Mesodermal cell (in vitro differentiated cells): ENCODE measurements at regions not wholly inside any gene's neighbourhood (a gene's known extent, or its start where the extent isn't known, plus 50 kb on each side); places are given as distances from the start of the nearest gene placed in this dataset.
"Not testable (repeated sequence)": the region's sequence is repeated elsewhere in the genome, so short reads cannot be mapped to it uniquely, and the experiment has no call there.

ENCODE experiments used
- H3K27ac ChIP-seq: 2 replicates; pipeline ENCODE4 v1.7.0; 2013; ENCODE audit warnings: mild to moderate bottlenecking, low read depth, low read length, moderate library complexity; ENCODE audit not compliant: severe bottlenecking
- H3K36me3 ChIP-seq: 2 replicates; pipeline ENCODE4 v1.7.1; 2013; ENCODE audit warnings: mild to moderate bottlenecking, low read length, moderate library complexity; ENCODE audit not compliant: control insufficient read depth, insufficient read depth
- H3K4me1 ChIP-seq: one replicate; pipeline ENCODE4 v1.7.1; 2013; ENCODE audit warnings: mild to moderate bottlenecking, low read length; ENCODE audit not compliant: insufficient read depth, control insufficient read depth, poor library complexity, severe bottlenecking
- H3K4me3 ChIP-seq: 2 replicates; pipeline ENCODE4 v1.7.0; 2013; ENCODE audit warnings: low read length, control low read depth, mild to moderate bottlenecking; ENCODE audit not compliant: insufficient read depth, poor library complexity, severe bottlenecking; ENCODE audit errors: extremely low read depth
- H3K9me3 ChIP-seq: 2 replicates; pipeline ENCODE4 v1.7.1; 2013; ENCODE audit warnings: mild to moderate bottlenecking, low read length, moderate library complexity; ENCODE audit not compliant: control insufficient read depth
- WGBS, 2 experiments: methylation state at CpG; one replicate each; pipeline ENCODE4 v1.1.5; 2013; ENCODE audit warnings: missing lambda C conversion rate in 2 of 2; ENCODE audit not compliant: insufficient coverage in 2 of 2; 5-methylcytosine and 5-hydroxymethylcytosine counted together

DNA sequence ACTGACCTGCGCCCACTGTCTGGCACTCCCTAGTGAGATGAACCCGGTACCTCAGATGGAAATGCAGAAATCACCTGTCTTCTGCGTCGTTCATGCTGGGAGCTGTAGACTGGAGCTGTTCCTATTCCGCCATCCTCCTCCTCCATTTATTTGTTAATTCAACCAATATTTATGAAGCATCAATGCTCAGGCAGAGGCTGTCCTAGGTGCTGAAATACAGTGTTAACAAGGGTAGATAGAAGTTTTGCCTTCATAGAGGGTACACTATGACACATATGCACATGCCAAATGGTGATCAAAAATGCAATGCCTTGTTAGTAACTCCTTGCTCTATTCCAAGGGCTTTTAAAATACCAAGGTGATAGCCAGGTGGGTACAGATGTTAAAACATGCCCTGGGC is 166.0 kb upstream of the CCL2 start:
- WGBS, 2 experiments: 83 to 90% methylated on average over 2 to 5 of the region's 5 CpGs
- H3K36me3 ChIP-seq, H3K27ac ChIP-seq: not testable (repeated sequence)

DNA sequence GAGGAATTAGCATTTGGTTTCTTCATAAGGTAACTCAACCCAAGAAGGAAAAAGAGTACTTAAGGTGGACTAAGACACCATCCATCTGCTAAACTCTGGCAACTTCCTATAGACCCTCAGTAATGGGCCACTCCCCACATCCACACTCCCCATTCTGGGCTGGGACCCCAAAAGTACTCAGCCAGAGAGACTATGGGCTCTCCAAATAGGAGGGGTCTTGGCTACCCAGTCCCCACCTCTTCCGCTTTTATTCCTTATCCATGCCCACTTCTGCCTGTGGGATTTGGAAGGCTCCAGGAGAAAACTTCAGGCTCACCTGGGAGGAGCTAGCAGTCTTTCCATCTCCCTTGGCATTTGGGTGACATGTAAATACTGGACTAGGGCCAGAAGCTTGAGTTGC is 164.5 kb upstream of the CCL2 start:
- Histone ChIP-seq H3K4me3 (no peak overlapping the region), H3K27ac (no peak overlapping the region)
- WGBS, 2 experiments: no CpG with 5 or more reads among the region's 1 CpG

More for the DNA sequence above, 166.0 kb upstream of the CCL2 start:
- not testable (repeated sequence) for H3K4me3 ChIP-seq, H3K9me3 ChIP-seq, H3K4me1 ChIP-seq

DNA sequence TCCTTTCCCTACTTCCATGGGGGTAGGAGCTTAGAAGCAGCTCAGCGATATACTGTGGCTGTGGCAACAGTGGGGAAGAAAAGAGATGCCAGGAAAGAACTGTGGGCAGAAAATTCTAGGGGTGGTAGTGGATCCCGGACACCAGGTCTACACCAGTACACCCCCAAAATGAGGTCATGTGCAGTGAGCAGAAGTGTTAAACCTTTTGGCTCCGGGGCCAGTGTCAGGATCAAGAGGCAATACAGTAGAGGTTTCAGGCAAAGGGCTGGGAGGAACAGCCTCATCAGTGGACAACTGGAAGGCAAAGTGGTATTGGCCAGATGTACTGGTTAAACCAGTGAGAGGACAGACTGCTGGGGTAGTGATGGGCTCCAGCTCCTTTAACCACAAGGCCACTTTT is 163.1 kb upstream of the CCL2 start:
- no peak overlapping the region for H3K4me3 ChIP-seq
- no peaks in the 10 kb centered on the region for H3K4me1 ChIP-seq
- no peak overlapping the region for H3K27ac ChIP-seq
- H3K9me3 ChIP-seq: no peaks in the 10 kb centered on the region
- WGBS, 2 experiments: 82% methylated on average over 1 of the region's 3 CpGs; no CpG with 5 or more reads in 1 of the 2 experiments
- H3K36me3 ChIP-seq: no peaks in the 10 kb centered on the region

More for the DNA sequence above, 164.5 kb upstream of the CCL2 start:
- no peaks in the 10 kb centered on the region for H3K36me3 ChIP-seq
- H3K4me1 ChIP-seq: no peaks in the 10 kb centered on the region
- no peaks in the 10 kb centered on the region for H3K9me3 ChIP-seq

DNA sequence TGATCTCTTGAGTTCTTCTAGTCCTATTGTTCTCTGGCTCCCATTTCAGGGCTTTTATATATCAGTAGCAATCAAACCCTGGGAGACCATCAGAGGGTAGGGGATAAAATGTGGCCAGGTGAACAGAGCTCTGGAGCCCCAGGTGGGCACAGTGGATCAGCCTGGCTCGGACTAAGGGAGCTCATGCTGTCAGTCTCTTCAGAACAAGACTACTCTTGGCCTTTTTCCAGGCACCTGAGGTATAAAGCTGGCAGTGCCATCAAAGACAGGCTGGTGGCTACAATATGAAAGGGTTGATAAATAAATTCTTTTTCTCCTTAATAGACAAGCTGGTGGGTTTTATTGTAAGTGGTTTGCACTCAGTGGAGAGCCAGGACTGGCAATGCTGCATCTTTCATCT is 160.0 kb upstream of the CCL2 start:
- no peak overlapping the region for H3K27ac ChIP-seq
- WGBS, 2 experiments: 100% methylated on average over 1 of the region's 1 CpG; no CpG with 5 or more reads in 1 of the 2 experiments
- no peaks in the 10 kb centered on the region for H3K9me3 ChIP-seq
- no peak overlapping the region for H3K4me3 ChIP-seq
- H3K4me1 ChIP-seq: no peaks in the 10 kb centered on the region
- H3K36me3 ChIP-seq: no peaks in the 10 kb centered on the region

DNA sequence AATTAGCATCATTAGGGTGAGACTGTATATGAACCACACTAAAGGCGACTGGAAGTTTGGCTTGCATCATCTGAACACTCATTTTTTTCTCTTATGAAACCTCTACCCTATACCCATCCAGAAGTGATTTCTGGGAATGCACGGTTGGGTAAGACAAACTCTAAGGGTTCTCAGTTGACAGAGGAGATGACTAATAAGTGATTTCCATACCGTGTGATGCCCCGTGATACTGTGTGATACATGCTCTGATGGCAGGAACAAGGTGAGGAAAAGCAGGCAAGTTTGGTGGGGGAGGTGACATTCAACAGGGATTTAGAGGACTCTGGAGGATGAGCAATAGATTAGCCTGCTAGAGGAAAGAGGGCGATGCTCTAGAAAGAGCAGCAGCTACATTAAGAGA is 156.4 kb upstream of the CCL2 start:
- no peak overlapping the region for H3K4me3 ChIP-seq
- no peak overlapping the region for H3K27ac ChIP-seq
- 81 to 97% methylated on average over 3 of the region's 5 CpGs for WGBS, 2 experiments
- no peaks in the 10 kb centered on the region for H3K36me3 ChIP-seq
- no peaks in the 10 kb centered on the region for H3K4me1 ChIP-seq
- no peaks in the 10 kb centered on the region for H3K9me3 ChIP-seq

DNA sequence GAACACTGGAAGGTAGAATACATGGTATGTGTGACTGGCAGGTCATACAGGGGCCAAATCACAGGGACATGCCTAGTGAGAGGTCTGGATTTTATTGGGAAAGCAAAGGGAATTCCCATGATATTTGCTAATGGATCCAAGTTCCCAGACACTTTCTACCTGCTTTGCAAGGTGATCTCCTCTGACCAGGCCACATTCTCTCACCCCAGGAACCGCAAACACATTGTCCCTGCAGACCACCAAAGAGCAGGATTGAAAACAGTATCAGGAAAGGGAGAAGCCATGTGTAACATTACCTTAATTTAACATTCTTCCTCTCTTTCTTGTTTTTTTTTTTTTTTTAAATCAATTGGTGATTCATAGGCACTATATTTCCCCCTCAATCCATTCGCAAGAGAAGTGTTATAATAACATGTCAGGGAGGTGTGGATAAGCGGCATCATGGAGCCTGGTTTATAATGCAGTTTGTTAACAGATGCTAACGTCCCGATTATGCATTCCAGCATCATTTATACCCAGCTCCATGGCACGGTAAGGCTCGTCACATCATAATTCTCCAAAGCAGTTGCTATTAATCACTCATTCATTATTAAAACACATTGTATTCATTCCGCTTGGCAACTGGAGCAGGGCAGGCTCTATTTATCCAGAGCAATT is 155.1 kb upstream of the CCL2 start:
- Histone ChIP-seq H3K36me3 (no peaks in the 10 kb centered on the region), H3K27ac (no peak overlapping the region), H3K9me3 (no peaks in the 10 kb centered on the region), H3K4me3 (no peak overlapping the region), H3K4me1 (no peaks in the 10 kb centered on the region)
- WGBS, 2 experiments: 80 to 83% methylated on average over 4 of the region's 8 CpGs

DNA sequence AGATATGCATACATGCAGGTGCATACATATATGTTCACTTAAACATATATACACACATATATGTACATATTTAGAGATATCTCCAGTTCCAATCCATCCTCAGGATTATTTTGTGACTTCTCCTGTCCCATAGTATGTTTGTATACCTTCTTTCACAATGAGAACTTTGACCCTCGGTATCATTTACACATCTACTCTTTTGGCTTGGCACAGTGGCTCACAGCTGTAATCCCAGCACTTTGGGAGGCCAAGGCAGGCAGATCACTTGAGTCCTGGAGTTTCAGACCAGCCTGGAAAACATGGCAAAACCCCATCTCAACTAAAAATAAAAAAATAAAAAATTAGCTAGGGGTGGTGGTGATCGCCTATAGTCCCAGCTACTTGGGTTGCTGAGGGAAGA is 148.1 kb upstream of the CCL2 start:
- Histone ChIP-seq H3K9me3 (no peaks in the 10 kb centered on the region), H3K27ac (no peak overlapping the region), H3K4me3 (no peak overlapping the region), H3K36me3 (no peaks in the 10 kb centered on the region), H3K4me1 (no peaks in the 10 kb centered on the region)
- WGBS, 2 experiments: 71 to 80% methylated on average over 1 of the region's 2 CpGs

DNA sequence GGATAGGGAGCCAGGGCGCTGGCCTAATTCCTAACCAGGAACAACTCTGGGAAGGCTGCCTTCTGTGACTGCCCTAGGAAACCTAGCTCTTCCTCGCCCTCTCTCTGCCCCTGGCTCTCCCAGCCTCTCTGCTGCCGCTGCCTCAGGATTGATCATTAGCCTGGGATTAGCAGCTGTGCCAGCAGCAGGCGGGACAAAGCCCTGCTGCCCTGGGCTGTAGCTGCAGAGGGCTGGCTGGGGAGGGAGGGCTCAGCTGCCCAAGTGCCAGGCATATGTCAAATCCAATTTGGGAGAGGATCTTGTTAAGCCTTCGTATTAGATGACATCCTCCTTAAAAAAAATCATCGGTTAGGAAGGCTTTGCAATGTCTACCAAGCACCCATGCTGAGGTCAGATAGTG is 144.8 kb upstream of the CCL2 start:
- H3K36me3 ChIP-seq: no peaks in the 10 kb centered on the region
- no peaks in the 10 kb centered on the region for H3K9me3 ChIP-seq
- H3K4me1 ChIP-seq: no peaks in the 10 kb centered on the region
- no peak overlapping the region for H3K4me3 ChIP-seq
- WGBS, 2 experiments: 67 to 84% methylated on average over 5 to 6 of the region's 6 CpGs
- no peak overlapping the region for H3K27ac ChIP-seq

DNA sequence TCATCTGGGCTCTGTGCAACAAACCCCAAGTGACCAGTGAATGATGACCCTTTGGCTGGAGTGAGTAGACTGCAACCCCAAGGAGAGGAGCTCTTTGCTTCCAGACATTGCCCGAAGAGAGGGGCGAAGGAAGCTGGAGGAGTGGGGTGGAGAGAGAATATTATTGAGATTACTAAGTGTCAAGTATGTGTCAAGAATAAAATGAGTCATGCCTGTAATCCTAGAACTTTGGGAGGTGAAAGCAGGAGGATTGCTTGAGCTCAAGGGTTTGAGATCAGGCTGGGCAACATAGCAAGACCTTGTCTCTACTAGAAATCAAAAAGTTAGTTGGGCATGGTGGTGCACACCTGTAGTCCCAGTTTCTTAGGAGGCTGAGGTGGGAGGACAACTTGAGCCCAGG is 142.0 kb upstream of the CCL2 start:
- Histone ChIP-seq H3K36me3 (no peaks in the 10 kb centered on the region), H3K4me3 (no peak overlapping the region), H3K9me3 (no peaks in the 10 kb centered on the region), H3K27ac (no peak overlapping the region), H3K4me1 (no peaks in the 10 kb centered on the region)
- 96 to 100% methylated on average over 2 of the region's 2 CpGs for WGBS, 2 experiments

DNA sequence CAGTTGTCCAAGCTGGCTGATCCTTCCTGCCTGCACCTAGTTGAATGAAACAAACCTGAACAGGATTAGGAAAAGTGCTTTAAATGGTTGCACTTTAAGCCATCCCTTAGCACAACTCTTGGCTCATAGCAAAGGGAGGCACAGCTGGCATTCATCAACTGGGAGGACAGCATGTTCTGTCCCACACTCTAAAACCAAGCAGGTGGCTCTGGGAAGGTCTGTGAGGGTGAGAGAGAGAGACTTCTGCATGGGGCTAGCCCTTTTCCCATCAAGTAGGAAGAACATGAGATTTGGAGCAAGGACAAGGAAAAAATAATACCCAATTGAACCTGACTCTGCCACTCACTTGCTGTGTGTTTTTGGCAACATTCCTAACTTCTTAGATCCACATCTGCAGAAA is 140.9 kb upstream of the CCL2 start:
- Histone ChIP-seq H3K27ac (no peak overlapping the region), H3K4me1 (no peaks in the 10 kb centered on the region), H3K36me3 (no peaks in the 10 kb centered on the region), H3K9me3 (no peaks in the 10 kb centered on the region), H3K4me3 (no peak overlapping the region)

DNA sequence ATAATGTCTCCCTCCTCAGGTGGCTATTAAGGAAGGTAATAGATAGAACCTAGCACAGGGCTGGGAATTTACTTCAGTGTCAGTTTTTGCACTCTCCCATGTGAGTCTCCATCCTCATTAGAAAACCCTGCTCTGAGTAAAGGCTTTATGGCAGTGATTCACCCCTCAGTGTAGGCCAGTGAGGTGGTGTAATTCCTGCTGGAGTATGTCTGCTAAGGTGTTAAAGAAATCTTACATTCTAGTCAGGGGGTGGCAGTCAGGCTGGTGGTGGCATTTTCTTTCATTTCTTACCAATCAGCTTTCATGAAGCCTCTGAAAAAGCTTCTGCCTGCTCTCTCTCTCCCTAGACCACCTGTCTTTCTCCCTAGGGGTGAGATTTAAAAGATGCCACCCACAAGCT is 138.8 kb upstream of the CCL2 start:
- H3K27ac ChIP-seq: no peak overlapping the region
- no peaks in the 10 kb centered on the region for H3K4me1 ChIP-seq
- H3K36me3 ChIP-seq: no peaks in the 10 kb centered on the region
- no peaks in the 10 kb centered on the region for H3K9me3 ChIP-seq
- H3K4me3 ChIP-seq: no peak overlapping the region
